ENCODE measurements at regions not wholly inside any gene's neighbourhood (a gene's known extent, or its start where the extent isn't known, plus 50 kb on each side); places are given as distances from the start of the nearest gene placed in this dataset.

GRCh38 chr3:17972959-17973906 is 230.8 kb upstream of the TBC1D5 start:
- Histone ChIP-seq H3K27ac (replicated peaks) (no peak overlapping the region), H3K4me3 (replicated peaks; ENCODE audit: insufficient read depth, low read length) (no peak overlapping the region), H3K27me3 (ENCODE audit: insufficient read depth, poor library complexity, severe bottlenecking) (no peaks in the 10 kb centered on the region)
- no peak for DNase-seq (ENCODE audit: low read depth in 1 of 2, low spot score in 1 of 2)
- TF ChIP-seq POLR2AphosphoS5 (IDR thresholded peaks at IDR 0.05; ENCODE audit: low read depth) (no peak), REST (IDR thresholded peaks at IDR 0.05; ENCODE audit: insufficient replicate concordance, low read depth) (no peak), GABPA (IDR thresholded peaks at IDR 0.05; ENCODE audit: low read depth) (no peak), CTCF (IDR thresholded peaks at IDR 0.05; ENCODE audit: insufficient read depth, low read length) (no peak), SPI1 (IDR thresholded peaks at IDR 0.05; ENCODE audit: borderline replicate concordance, low read depth) (no peak)

- no peak for DNase-seq (ENCODE audit: low read depth in 1 of 2, low spot score in 1 of 2)
- no peak overlapping the region for H3K27ac ChIP-seq (replicated peaks)
- no peaks in the 10 kb centered on the region for H3K27me3 ChIP-seq (ENCODE audit: insufficient read depth, poor library complexity, severe bottlenecking)
- TF ChIP-seq REST (IDR thresholded peaks at IDR 0.05; ENCODE audit: insufficient replicate concordance, low read depth) (no peak), SPI1 (IDR thresholded peaks at IDR 0.05; ENCODE audit: borderline replicate concordance, low read depth) (no peak), GABPA (IDR thresholded peaks at IDR 0.05; ENCODE audit: low read depth) (no peak), CTCF (IDR thresholded peaks at IDR 0.05; ENCODE audit: insufficient read depth, low read length) (no peak), POLR2AphosphoS5 (IDR thresholded peaks at IDR 0.05; ENCODE audit: low read depth) (no peak)
- H3K4me3 ChIP-seq (replicated peaks; ENCODE audit: insufficient read depth, low read length): no peak overlapping the region
Observed at GRCh38 chr3:17972476-17972875, 230.0 kb upstream of the TBC1D5 start.

GRCh38 chr3:17972030-17972429 is 229.6 kb upstream of the TBC1D5 start:
- DNase-seq (ENCODE audit: low read depth in 1 of 2, low spot score in 1 of 2): no peak
- Histone ChIP-seq H3K27me3 (ENCODE audit: insufficient read depth, poor library complexity, severe bottlenecking) (no peaks in the 10 kb centered on the region), H3K4me3 (replicated peaks; ENCODE audit: insufficient read depth, low read length) (no peak overlapping the region), H3K27ac (replicated peaks) (no peak overlapping the region)
- no peak for TF ChIP-seq CTCF (IDR thresholded peaks at IDR 0.05; ENCODE audit: insufficient read depth, low read length)

All from HL-60 (cell line).